GM12878 (cell line): ENCODE measurements at regions not wholly inside any gene's neighbourhood (a gene's known extent, or its start where the extent isn't known, plus 50 kb on each side); places are given as distances from the start of the nearest gene placed in this dataset.

Experiments used
- ATF7 ChIP-seq: fragments of 450-650 bp; IDR thresholded peaks from 2 replicates; pipeline ENCODE4 v1.6.1; 2016; ENCODE audit warnings: low read depth, mild to moderate bottlenecking
- CREM ChIP-seq: IDR thresholded peaks from 2 replicates; pipeline ENCODE4 v1.6.1; 2014; ENCODE audit warnings: antibody characterized with exemption, low read depth
- EZH2 ChIP-seq: IDR thresholded peaks from 2 replicates; pipeline ENCODE4 v1.6.1; 2012; ENCODE audit warnings: low read depth, mild to moderate bottlenecking, control low read depth, inconsistent platforms, low read length, borderline replicate concordance; ENCODE audit not compliant: control insufficient read depth
- HDAC6 ChIP-seq: fragments of 200-600 bp; sonication (generic); IDR thresholded peaks from one replicate; pipeline ENCODE4 v1.8.0; 2017; ENCODE audit warnings: antibody characterized with exemption; ENCODE audit not compliant: unreplicated experiment
- HDGF ChIP-seq: fragments of 450-650 bp; IDR thresholded peaks from 2 replicates; pipeline ENCODE4 v1.6.1; 2016; ENCODE audit warnings: antibody characterized with exemption
- JUNB ChIP-seq: IDR thresholded peaks from 2 replicates; pipeline ENCODE4 v1.6.1; 2016; ENCODE audit warnings: antibody characterized with exemption, mild to moderate bottlenecking
- POLR2A ChIP-seq: IDR thresholded peaks from 2 replicates; pipeline ENCODE4 v1.6.1; 2011; ENCODE audit warnings: low read depth, mild to moderate bottlenecking, low read length
- SMARCA5 ChIP-seq: fragments of 450-650 bp; IDR thresholded peaks from 2 replicates; pipeline ENCODE4 v1.6.1; 2017; ENCODE audit warnings: mild to moderate bottlenecking
- SPI1 ChIP-seq: IDR thresholded peaks from 2 replicates; pipeline ENCODE4 v1.6.1; 2011; ENCODE audit warnings: low read depth, mild to moderate bottlenecking, low read length, moderate library complexity, borderline replicate concordance; ENCODE audit not compliant: insufficient read depth
- SREBF2 ChIP-seq: IDR thresholded peaks from 2 replicates; pipeline ENCODE4 v1.6.1; 2012; ENCODE audit warnings: mild to moderate bottlenecking, low read length
- ZNF274 ChIP-seq: IDR thresholded peaks from one replicate; pipeline ENCODE4 v1.8.0; 2011; ENCODE audit not compliant: insufficient read length, insufficient read depth
- TF ChIP-seq, protein P1 (sequence below), 3 experiments: IDR thresholded peaks in 2 of 3; conservative IDR thresholded peaks in 1 of 3; 2 replicates each; pipeline ENCODE4 v1.5.1; 2011; ENCODE audit warnings: low read depth in 3 of 3, low read length in 3 of 3, mild to moderate bottlenecking in 3 of 3, control low read depth in 2 of 3, moderate library complexity in 2 of 3, inconsistent platforms in 1 of 3, mixed read lengths in 1 of 3; ENCODE audit not compliant: control insufficient read depth in 2 of 3, insufficient read depth in 1 of 3; ENCODE audit errors: extremely low read depth in 1 of 3

DNA sequence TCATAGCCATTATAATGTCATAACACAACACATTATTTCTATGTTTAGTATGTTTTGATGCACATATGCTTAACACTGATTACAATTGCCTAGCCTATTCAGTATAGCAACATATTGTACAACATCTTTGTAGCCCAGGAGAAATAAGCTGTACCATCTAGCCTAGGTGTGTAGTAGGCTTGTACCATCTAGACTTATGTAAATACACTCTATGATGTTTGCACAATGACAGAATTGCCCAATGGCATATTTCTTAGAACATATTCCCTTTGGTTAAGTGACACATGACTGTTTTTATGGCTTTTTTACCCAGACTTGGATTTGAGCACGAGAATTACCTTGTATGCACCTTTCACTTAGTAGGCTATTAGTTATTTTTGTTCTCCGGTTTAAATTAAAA is 64.5 kb upstream of the HIVEP1 start:
- no peak for TF ChIP-seq POLR2A
- TF ChIP-seq, protein P1, sequence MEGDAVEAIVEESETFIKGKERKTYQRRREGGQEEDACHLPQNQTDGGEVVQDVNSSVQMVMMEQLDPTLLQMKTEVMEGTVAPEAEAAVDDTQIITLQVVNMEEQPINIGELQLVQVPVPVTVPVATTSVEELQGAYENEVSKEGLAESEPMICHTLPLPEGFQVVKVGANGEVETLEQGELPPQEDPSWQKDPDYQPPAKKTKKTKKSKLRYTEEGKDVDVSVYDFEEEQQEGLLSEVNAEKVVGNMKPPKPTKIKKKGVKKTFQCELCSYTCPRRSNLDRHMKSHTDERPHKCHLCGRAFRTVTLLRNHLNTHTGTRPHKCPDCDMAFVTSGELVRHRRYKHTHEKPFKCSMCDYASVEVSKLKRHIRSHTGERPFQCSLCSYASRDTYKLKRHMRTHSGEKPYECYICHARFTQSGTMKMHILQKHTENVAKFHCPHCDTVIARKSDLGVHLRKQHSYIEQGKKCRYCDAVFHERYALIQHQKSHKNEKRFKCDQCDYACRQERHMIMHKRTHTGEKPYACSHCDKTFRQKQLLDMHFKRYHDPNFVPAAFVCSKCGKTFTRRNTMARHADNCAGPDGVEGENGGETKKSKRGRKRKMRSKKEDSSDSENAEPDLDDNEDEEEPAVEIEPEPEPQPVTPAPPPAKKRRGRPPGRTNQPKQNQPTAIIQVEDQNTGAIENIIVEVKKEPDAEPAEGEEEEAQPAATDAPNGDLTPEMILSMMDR (IDR thresholded peaks at IDR 0.05 in 2 of 3, conservative IDR thresholded peaks at IDR 0.05 in 1 of 3; ENCODE audit: control insufficient read depth in 2 of 3, extremely low read depth in 1 of 3, insufficient read depth in 1 of 3, low read depth in 3 of 3, low read length in 3 of 3) = no peak
- no peak for TF ChIP-seq HDAC6
- TF ChIP-seq HDGF = no peak
- no peak for TF ChIP-seq SMARCA5
- no peak for TF ChIP-seq SREBF2
- no peak for TF ChIP-seq EZH2
- no peak for TF ChIP-seq SPI1
- TF ChIP-seq JUNB = no peak
- TF ChIP-seq CREM = no peak
- no peak for TF ChIP-seq ATF7
- TF ChIP-seq ZNF274 = no peak
